NCI-H1105 (cell line): ENCODE measurements at regions not wholly inside any gene's neighbourhood (a gene's known extent, or its start where the extent isn't known, plus 50 kb on each side); places are given as distances from the start of the nearest gene placed in this dataset.

Source experiments
- DNase-seq: peaks from one replicate; lab custom pipeline; 2025; lab: John Stamatoyannopoulos, UW

DNA sequence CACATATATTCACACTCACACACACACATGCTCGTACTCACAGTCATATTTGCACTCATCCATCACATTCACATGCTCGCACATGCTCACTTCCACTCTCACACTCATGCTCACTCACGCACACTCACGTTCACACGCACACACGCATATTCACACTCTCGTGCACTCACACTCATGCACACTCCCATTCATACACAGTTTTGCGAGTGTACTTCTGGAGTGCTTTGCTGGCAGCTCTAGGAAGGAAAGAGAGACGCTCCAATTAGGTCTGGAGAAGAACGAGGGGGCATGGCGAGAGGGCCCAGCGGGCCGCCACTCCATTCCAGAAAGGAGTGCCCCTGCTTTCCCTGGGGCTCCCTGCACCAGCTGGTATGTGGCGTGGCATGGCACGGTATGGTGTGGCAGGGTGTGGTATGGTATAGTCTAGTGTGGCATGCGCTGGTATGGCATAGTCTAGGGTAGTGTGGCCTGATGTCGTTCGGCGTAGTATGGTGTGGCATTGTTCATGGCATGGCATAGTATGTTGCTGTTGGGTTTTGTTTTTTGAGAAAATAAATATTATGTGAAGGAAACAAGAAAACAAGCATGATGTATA lies 216.8 kb upstream of the CDYL start:
- DNase-seq, result no peak

DNA sequence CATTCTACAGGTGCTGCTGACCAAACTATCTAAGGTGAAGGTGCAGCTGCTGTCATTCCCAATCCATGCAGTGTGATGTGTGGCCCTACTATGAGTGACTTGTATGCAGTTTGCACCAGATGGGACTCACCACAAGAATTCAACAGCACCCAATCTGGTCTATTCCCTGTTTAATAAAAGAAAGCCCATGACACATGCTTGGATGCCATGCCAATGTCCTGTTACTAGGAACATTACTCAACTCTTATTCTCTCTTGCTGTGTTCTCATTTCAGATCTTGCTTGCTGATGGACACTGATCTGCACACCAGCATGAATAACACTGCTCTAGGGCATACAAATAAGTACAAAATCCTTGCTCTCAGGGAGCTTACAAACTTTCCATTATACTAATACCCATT lies 221.6 kb upstream of the CDYL start:
- no peak for DNase-seq

DNA sequence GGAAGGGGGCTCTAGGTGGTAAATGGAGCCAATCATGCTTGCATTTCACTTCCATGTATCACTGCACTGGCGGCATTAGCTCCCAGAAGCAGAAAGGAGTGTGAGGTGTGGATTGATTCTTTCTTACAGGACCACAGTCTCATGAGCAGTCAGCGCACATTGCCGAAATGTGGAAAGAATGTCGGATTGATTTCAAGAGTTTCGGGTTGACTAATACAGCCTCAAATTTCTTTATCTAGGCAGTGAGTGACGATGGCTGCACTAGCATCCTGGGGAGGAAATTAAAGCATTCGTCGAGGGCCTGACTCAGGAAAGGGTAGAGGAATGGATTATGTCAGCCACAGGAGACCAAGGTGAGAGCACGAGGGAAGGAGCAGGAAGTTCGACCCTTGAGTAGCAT lies 222.8 kb upstream of the CDYL start:
- no peak for DNase-seq

DNA sequence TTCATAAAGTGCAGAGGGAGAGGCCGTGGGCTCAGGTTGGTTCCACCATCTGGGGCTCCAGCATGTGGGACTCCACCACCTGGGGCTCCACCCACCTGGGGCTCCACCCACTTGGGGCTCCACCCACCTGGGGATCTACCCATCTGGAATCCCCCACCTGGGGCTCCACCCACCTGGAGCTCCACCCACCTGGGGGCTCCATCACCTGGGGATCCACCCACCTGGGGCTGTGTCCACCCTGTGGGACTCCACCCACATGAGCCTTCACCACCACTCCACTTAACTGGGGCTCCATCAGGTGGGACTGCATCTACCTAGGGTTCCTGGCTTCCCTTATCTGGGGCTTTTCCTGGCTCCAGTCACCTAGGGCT lies 226.0 kb upstream of the CDYL start:
- no peak for DNase-seq

DNA sequence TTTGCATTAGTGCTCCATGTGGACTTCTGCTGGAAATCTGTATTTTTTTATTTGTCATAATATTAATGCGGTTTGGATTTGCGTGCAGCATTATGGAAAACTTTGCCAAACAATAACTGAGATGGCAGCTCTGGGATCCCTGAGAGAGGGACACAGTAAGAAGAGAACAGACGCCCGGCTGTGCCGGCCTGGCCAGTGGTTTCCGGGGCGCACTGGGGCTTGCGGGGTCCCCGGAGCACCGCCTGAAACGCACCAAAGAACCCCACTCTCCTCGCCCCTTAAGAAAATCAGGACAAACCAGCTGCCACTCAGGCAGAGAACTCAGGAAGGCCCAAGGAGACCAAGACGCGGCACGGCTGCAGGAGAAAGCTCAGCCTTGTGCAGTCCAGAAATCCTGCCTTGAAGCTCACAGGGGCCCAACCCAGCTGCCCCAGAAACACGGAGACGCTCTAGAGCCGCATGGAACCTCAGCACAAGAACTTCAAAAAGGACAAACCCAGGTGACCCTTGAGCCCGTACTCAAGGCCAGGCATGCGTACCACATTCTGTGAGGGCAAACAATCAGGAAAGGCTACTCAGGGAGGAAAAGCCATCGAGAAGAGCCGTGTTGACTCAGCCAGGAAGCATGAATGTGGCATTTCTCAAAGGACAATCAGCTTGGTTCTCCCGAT lies 226.5 kb upstream of the CDYL start:
- DNase-seq, result no peak

DNA sequence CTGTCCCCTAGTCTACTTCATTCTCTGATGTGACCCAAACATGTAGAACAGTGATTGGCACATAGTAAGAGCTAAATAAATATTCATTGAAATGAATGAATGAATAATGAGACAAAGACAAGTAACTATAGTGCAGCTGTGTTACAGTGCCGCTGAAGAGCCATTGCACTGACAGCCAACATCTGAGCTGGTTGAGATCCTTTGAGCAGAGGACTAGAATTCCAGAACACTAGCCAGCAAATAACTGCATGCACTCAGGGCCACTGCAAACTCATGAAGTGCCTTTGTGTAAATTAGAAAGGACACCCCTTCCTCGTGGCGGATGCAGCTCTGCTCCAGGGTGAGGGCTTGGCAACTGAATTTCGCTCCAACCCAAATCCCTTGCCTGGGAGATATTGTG lies 230.3 kb upstream of the CDYL start:
- no peak for DNase-seq

DNA sequence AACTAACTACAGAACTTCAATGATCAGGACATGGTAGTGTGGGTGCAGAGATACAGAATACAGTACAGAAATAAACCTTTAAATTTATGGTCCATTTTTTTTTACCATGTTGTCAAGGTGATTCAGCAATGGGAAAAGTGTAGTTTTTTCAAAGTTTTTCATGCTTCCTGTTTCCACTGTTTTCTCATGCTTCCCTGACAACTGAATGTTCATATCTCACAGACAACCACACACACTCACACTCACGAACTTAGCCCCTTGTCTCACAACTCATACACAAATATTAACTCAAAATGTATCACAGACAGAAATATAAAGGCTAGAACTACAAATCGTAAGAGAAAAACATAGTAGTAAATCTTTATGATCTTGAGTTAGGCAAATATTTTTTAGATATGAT lies 232.6 kb upstream of the CDYL start:
- DNase-seq, result no peak

DNA sequence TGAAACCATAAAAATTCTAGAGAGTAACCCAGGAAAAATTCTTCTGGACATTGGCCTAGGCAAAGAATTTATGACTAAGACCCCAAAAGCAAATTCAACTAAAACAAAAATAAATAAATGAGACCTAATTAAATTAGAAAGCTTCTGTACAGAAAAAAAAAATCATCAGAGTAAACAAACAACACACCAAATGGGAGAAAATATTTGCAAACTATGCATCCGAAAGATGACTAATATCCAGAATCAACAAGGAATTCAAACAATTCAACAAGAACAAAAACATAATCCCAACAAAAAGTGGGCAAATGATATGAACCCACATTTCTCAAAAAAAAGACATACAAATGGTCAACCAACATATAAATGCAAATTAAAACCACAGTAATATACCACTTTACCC lies 242.6 kb upstream of the CDYL start:
- no peak for DNase-seq

DNA sequence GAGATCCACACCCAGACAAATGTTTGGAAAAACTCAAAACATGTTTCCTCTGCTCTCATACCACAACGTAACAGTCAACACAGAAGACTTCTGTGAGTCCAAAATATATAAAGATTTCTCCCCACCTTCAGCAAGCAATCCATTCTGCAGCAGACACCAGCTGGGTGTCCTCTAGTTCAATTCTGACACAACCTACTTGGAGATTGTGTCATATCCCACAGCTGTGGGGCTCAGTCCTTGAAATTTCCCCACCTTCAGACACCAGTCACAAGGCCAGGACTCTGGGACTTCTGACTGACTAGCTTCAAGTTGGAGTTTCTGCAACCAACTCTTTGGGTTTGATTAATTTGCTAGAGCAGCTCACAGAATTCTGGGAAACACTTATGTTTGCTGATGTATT lies 244.8 kb upstream of the CDYL start:
- no peak for DNase-seq

DNA sequence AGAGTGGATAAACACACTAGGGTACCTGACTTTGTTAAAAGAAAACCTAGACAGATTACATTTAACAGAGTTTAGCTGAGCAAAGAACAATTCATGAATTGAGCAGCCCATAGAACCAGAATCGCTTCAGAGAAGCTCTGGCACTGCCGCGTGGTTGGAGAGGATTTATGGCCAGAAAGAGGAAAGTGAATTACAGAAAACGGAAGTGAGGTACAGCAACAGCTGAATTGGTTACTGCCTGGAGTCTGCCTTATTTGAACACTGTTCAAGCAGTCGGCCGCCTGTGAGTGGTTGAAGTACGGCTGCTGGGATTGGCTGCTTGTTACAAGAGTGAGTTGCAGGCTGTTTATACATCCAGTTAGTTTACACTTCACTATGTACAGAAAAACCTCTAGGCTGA lies 253.8 kb upstream of the CDYL start:
- no peak for DNase-seq

DNA sequence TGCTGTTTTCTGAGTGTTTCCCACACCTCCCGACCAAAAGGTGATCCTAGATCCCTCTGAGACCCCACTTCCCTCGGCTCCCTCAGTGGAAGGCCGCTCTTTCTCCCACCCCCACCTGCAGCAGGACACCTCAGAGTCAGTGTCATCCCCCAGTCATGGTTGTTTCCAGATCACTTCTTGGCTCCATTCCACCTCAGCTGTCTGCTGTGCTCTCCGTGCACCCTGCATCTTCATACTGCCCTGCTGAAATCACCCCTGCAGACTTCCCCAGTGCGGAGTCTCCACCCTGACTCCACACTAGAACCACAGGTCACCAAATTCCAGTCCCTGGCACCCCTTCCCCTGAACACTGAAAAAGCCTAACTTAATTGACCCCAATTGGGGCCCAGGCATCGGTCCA lies 255.1 kb upstream of the CDYL start:
- no peak for DNase-seq

DNA sequence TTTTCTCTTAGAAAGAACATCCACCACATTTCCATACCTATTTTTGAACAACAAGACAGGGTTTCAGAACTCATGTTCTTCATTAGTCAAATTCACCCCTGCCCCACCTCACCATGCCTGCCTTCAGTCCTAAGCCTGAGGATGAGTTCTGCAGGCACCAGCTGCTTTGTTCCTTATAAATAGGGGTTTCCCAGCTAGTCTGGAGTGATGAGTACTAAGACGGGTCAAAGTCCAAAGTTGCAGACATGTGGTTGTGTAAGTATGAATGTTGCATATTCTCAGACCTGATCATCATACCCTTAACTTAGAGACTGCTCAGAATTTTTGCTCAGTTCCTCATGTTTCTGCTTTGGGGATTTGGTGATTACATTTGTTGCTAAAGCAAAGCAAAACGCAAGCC lies 257.7 kb upstream of the CDYL start:
- DNase-seq, result no peak

DNA sequence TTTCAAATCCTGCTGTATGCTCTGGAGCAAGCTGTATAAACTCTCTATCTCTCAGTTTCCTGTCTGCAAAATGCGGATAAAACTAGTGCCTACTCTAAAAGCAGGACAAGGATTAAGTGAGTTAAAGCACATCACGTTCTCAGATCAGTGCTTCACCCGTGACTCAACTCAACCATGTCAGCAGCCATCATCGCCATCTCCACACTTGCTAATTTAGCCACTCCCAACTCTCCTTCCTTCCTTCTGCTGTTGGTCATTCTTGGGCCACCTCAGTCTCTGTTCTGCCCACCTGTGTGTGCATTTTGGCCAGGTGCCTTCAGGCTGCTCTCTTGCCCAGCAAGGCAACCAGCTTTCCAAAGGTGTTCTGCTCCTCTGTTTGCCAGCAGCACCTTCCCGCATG lies 260.0 kb upstream of the CDYL start:
- no peak for DNase-seq

DNA sequence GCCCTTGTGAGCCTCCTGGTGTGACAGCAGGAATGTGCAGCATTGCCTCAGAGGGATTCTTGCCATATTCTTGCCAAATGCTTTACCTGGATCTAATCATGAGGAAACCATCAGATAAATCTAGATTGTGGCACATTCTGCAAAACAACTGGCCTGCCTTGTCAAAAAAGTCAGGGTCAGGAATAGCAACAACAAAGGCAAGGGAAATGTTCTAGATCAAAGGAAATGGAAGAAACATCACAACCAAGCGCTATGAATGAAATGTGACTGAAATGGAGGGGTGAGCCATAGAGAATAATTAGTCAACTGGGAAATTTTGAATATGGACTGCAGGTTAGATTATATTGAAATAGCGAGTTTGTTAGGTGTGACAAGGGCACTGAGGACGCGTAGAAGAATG lies 262.6 kb upstream of the CDYL start:
- no peak for DNase-seq

DNA sequence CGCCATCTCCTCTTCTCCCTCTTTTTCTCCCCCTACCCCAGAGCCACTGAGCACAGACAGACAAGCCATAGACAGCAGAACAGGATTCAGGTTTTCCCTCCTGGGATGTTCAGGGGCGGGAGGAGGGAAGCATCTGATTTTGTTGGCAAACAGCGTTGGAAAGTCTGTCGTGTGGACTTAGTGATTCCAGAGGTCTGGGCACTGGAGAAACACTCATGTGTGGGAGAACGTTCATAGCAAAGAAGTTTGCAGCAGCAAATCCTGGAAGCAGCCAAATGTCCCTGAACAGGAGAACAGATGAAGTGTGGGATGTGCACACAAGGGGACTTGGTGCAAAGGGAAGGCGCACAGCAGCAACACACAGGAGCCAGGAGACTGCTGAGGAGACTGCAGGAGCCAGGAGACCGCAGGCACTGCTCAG lies 264.1 kb upstream of the CDYL start:
- no peak for DNase-seq

DNA sequence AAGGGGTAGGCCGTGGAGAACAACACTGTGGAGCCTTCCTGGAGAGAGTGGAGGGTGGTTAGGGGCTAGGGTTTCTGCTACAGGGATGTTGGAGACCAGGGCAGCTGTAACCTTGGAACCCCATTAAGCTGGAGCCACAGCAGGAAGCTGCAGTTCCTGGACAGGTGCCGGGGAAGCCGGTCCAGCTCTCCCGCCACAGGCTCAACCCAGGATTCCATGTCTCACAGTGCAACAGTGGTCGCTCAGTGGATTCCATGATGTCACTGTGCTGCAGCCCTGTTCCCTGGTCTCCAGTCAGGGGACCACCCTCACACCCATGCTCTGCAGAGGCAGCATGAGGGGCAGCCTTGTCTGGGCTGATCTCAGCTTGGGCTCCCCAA lies 264.6 kb upstream of the CDYL start:
- no peak for DNase-seq

DNA sequence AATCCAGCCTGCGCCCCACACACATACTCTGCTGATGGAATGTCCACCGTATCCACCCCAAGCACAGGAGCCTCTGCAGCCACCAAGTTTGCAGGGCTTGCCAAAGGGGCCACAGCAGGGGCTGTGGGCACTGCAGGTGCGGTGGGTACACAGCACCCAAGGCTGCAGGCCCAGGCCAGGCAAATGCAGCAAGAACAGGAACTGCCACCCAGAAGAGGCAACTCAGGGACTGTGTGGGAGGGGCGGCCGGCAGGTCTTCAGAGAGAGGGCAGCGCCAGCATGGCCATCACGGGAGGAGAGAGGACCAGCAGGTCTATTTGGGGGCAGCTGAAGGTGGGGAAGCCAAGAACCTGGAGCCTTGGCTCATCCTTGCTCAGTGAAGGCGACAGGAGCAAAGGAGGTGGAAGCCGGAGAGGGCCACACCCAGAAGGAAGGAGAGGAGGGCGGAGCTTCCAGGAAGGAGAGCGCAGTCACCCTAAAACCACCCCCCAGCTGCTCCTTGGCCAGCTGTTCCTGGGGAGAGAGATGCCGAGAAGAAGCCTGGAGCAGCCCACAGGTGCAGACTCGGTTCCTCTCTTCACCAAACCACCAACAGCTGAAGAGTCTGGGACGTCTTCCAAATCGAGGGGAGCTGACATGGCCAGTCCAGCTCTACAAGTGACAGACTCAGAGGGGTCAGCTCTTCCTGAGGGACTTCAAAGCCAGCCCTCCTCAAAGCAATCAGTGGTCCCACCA lies 265.1 kb upstream of the CDYL start:
- no peak for DNase-seq

DNA sequence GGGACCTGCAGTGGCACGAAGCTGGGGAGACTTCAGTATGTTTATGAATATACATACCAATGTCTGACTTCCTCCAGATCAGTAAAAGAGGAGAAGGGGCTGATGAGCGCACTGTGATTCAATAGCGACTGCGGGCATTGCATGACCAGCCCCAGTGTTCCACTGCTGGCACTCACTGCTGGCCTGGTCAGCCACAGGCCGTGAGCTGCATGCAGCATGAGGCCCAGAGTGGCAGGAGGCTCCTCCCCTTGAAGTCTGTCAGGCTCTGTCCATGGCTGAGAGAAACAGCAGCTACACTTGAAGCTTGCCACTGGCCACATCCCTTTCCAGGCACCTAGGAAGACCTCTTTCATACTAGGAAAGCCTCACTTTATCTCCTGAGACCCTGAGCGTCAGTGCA lies 265.9 kb upstream of the CDYL start:
- no peak for DNase-seq

DNA sequence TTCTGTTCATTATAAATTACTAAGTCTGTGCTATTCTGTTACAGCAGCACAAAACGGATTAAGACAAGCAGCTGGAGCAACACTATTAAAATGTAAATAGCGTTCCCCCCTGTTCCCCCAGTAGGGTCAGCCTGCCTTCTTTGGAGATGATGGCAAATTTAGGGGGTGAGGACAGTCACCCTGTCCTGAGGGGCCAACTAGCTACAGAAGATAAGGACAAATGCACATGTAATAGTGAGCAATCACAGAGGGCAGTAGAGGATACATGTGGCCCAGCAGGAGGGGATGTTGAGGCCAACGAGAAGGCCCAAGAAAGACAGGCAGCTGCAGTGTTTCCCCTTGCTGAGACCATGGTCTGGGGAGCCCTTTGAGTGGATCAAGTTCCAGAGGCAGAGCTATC lies 266.7 kb upstream of the CDYL start:
- DNase-seq, result no peak

DNA sequence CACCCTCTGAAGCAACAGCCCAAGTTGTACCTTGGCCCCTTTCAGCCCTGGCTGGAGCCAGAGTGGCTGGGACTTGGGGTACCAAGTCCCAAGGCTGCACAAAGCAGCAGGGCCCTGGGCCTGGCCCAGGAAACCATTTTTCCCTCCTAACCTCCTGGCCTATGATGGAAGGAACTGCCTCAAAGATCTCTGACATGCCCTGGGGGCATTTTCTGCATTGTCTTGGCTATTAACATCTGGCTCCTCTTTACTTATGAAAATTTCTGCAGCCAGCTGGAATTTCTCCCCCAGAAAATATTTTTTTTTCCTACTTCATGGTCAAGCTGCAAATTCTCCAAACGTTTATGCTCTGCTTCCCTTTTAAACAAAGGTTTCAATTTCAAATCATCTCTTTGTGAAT lies 269.4 kb upstream of the CDYL start:
- DNase-seq, result no peak

DNA sequence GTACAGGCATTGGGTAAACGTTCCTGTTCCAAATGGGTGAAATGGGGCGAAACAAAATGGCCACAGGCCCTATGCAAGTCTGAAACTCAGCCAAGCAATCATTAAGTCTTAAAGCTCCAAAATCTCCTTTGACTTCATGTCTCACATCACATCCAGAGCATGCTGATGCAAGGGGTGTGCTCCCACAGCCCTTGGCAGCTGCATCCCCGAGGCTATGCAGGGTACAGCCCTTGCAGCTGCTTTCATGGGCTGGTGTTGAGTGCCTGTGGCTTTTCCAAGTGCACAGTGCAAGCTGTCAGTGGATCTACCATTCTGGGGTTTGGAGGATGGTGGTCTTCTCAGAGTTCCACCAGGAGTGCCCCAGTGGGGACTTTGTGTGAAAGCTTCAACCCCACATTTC lies 270.0 kb upstream of the CDYL start:
- no peak for DNase-seq

DNA sequence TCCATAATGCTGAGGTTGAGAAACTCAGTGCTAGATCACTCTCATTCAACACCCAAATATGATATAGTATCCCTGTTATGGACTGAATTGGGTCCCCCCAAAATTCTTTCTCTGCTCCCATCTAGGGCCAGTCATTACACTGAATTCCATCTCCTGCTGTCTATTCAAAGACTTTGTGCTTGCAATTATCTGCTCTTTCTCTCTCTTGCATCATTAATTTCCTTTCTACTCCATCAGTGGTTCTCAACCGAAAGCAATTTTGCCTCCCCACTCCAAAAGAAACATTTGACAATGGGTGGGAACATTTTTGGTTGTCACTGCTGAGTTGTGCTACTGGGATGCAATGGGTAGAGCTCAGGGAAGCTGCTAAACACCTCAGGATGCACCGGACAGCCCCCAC lies 271.5 kb upstream of the CDYL start:
- DNase-seq, result no peak

DNA sequence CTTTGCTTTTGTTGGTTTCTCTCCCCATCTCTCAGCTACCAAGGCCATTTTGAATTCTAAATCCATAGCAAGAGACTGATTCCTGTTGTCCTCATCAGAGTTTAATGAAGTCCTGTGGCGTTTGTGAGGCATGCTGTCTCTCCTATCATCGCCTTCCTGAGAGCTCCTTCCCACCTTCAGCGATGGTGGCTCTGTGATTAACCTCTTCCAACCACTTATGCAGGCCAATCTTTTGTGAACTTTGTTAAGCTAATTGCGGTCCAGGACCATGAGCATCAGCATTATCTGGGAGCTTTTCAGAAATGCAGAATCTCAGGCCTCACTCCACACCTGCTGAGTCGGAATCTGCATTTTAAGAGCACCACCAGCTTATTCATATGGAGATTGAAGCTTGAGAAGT lies 272.5 kb upstream of the CDYL start:
- no peak for DNase-seq

DNA sequence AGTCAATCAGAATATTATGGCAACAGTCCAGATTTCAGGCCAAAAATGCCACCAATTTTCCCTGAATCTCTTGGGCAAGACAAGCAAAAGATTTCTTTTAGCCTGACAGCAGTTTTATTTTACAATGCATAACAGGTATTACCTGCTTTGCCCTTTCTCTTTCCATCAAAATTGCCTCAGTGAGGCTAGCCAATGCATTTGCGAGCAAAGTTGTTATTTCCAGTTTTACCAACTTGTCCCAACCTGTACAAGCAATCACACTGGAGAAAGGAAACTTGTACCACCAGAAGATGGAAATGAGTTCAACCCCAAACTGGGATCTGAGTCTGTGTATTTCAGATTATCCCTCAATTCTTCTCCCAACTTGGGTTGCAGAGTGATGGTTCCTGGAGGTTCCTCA lies 279.9 kb upstream of the CDYL start:
- no peak for DNase-seq
